HG03460 (cell line): ENCODE measurements at regions not wholly inside any gene's neighbourhood (a gene's known extent, or its start where the extent isn't known, plus 50 kb on each side); places are given as distances from the start of the nearest gene placed in this dataset.

Experiments used
- ATAC-seq: cut with Tn5 transposase; IDR thresholded peaks from one replicate; pipeline ENCODE4 v1.9.1; 2021; ENCODE audit not compliant: unreplicated experiment

GRCh38 chr4:18369561-18369960 lies 348.0 kb upstream of the LCORL start:
- no peak for ATAC-seq

GRCh38 chr4:18366892-18367291 lies 345.3 kb upstream of the LCORL start:
- ATAC-seq = peak; percentile 89

- no peak for ATAC-seq
Observed at GRCh38 chr4:18366136-18366535, 344.6 kb upstream of the LCORL start.

- no peak for ATAC-seq
Observed at GRCh38 chr4:18343581-18343980, 322.0 kb upstream of the LCORL start.

- no peak for ATAC-seq
Observed at GRCh38 chr4:18342847-18343246, 321.3 kb upstream of the LCORL start.

- ATAC-seq = no peak
Observed at GRCh38 chr4:18321956-18322530, 300.5 kb upstream of the LCORL start.

- ATAC-seq = no peak
Observed at GRCh38 chr4:18319431-18319830, 297.9 kb upstream of the LCORL start.

- no peak for ATAC-seq
Observed at GRCh38 chr4:18318682-18319388, 297.3 kb upstream of the LCORL start.

GRCh38 chr4:18314731-18315130 lies 293.2 kb upstream of the LCORL start:
- ATAC-seq = no peak

- no peak for ATAC-seq
Observed at GRCh38 chr4:18297684-18298083, 276.1 kb upstream of the LCORL start.

- ATAC-seq = no peak
Observed at GRCh38 chr4:18296411-18296810, 274.9 kb upstream of the LCORL start.

GRCh38 chr4:18294846-18295245 lies 273.3 kb upstream of the LCORL start:
- ATAC-seq = no peak

GRCh38 chr4:18294021-18294420 lies 272.5 kb upstream of the LCORL start:
- no peak for ATAC-seq

GRCh38 chr4:18292411-18292810 lies 270.9 kb upstream of the LCORL start:
- ATAC-seq = no peak

GRCh38 chr4:18291981-18292380 lies 270.4 kb upstream of the LCORL start:
- no peak for ATAC-seq

- no peak for ATAC-seq
Observed at GRCh38 chr4:18291256-18291655, 269.7 kb upstream of the LCORL start.

GRCh38 chr4:18285357-18285756 lies 263.8 kb upstream of the LCORL start:
- ATAC-seq = no peak

GRCh38 chr4:18278244-18278643 lies 256.7 kb upstream of the LCORL start:
- no peak for ATAC-seq

- no peak for ATAC-seq
Observed at GRCh38 chr4:18262832-18263231, 241.3 kb upstream of the LCORL start.

GRCh38 chr4:18252052-18252451 lies 230.5 kb upstream of the LCORL start:
- ATAC-seq = no peak

GRCh38 chr4:18250564-18250963 lies 229.0 kb upstream of the LCORL start:
- no peak for ATAC-seq

GRCh38 chr4:18248611-18249010 lies 227.1 kb upstream of the LCORL start:
- ATAC-seq = no peak

GRCh38 chr4:18247189-18247588 lies 225.6 kb upstream of the LCORL start:
- no peak for ATAC-seq
